ENCODE measurements at regions not wholly inside any gene's neighbourhood (a gene's known extent, or its start where the extent isn't known, plus 50 kb on each side); places are given as distances from the start of the nearest gene placed in this dataset.

- DNase-seq, result no peak
Observed at GRCh38 chr4:167492007-167492406, 257.7 kb upstream of the SPOCK3 start.

GRCh38 chr4:167509551-167509950 lies 275.3 kb upstream of the SPOCK3 start:
- no peak for DNase-seq

- no peak for DNase-seq
Observed at GRCh38 chr4:167524091-167524490, 289.8 kb upstream of the SPOCK3 start.

GRCh38 chr4:167537761-167538160 lies 303.5 kb upstream of the SPOCK3 start:
- no peak for DNase-seq

- DNase-seq, result no peak
Observed at GRCh38 chr4:167541286-167541685, 307.0 kb upstream of the SPOCK3 start.

GRCh38 chr4:167544391-167544790 lies 310.1 kb upstream of the SPOCK3 start:
- DNase-seq, result no peak

GRCh38 chr4:167550021-167550420 lies 315.7 kb upstream of the SPOCK3 start:
- DNase-seq, result no peak

- DNase-seq, result no peak
Observed at GRCh38 chr4:167555338-167556022, 321.2 kb upstream of the SPOCK3 start.

- no peak for DNase-seq
Observed at GRCh38 chr4:167578906-167579305, 344.6 kb upstream of the SPOCK3 start.

GRCh38 chr4:167581449-167581965 lies 347.2 kb upstream of the SPOCK3 start:
- DNase-seq, result no peak

- no peak for DNase-seq
Observed at GRCh38 chr4:167587361-167587760, 353.1 kb upstream of the SPOCK3 start.

GRCh38 chr4:167595898-167596297 lies 361.6 kb upstream of the SPOCK3 start:
- DNase-seq, result no peak

- no peak for DNase-seq
Observed at GRCh38 chr4:167602157-167602556, 367.9 kb upstream of the SPOCK3 start.

- no peak for DNase-seq
Observed at GRCh38 chr4:167606551-167606950, 372.3 kb upstream of the SPOCK3 start.

- DNase-seq, result no peak
Observed at GRCh38 chr4:167613381-167613780, 379.1 kb upstream of the SPOCK3 start.

GRCh38 chr4:167614866-167615265 lies 380.6 kb upstream of the SPOCK3 start:
- no peak for DNase-seq

- no peak for DNase-seq
Observed at GRCh38 chr4:167616476-167616875, 382.2 kb upstream of the SPOCK3 start.

GRCh38 chr4:167622481-167623240 lies 388.4 kb upstream of the SPOCK3 start:
- DNase-seq, result peak; percentile 52

GRCh38 chr4:167623241-167623572 lies 388.9 kb upstream of the SPOCK3 start:
- DNase-seq, result no peak

- DNase-seq, result no peak
Observed at GRCh38 chr4:167629272-167629671, 395.0 kb upstream of the SPOCK3 start.

- no peak for DNase-seq
Observed at GRCh38 chr4:167642250-167642649, 408.0 kb upstream of the SPOCK3 start.

GRCh38 chr4:167645358-167645757 lies 411.1 kb upstream of the SPOCK3 start:
- DNase-seq, result no peak

- no peak for DNase-seq
Observed at GRCh38 chr4:167652267-167652666, 418.0 kb upstream of the SPOCK3 start.

GRCh38 chr4:167688660-167689142 lies 403.6 kb upstream of the ANXA10 start:
- no peak for DNase-seq

Data from retina (tissue), 1 donor.